ENCODE measurements at regions not wholly inside any gene's neighbourhood (a gene's known extent, or its start where the extent isn't known, plus 50 kb on each side); places are given as distances from the start of the nearest gene placed in this dataset.
"Not testable (repeated sequence)": the region's sequence is repeated elsewhere in the genome, so short reads cannot be mapped to it uniquely, and the experiment has no call there.

- no peak for DNase-seq
Observed at GRCh38 chr6:50353603-50354002, 303.9 kb upstream of the DEFB112 start.

- DNase-seq, result no peak
Observed at GRCh38 chr6:50358113-50358512, 308.4 kb upstream of the DEFB112 start.

- no peak for DNase-seq
Observed at GRCh38 chr6:50361641-50362331, 312.1 kb upstream of the DEFB112 start.

GRCh38 chr6:50362706-50363105 is 313.0 kb upstream of the DEFB112 start:
- no peak for DNase-seq

- no peak for DNase-seq
Observed at GRCh38 chr6:50369996-50370395, 320.3 kb upstream of the DEFB112 start.

GRCh38 chr6:50380406-50381098 is 330.8 kb upstream of the DEFB112 start:
- no peak for DNase-seq

DNA sequence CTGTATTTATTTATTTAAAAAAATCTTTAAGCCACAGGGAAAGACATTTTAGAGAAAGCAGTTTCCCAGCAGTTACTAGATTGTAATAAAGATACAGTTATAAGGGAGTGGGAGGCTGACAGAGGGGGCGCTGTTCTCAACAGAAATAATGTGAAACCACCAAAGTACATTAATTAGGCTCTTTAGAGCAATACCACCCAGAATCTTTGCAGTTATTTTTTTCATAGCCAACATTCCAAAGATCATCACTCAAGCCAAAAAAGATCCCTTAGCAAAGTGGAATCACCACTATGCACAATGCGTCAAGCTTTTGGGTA is 331.3 kb upstream of the DEFB112 start:
- no peak for DNase-seq

DNA sequence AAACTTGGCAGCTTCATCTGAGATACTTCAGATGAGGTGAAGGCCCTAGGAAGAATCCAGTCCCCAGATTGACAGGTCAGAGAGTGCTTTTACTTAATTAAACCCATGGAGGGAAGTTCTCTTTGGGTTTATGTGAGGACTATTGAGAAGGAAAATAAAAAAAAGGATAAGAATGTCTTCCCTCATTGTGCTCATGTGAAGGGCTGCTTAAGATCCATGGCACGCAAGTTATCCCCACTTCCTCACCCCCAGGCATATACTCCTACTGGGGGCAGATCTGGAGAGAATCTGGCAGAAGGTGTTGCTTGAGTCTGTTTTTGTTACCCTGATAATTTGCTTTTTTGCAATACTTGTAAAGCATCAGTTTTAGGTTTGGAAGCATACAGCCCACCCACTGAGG is 322.9 kb upstream of the TFAP2D start:
- no peak for DNase-seq

DNA sequence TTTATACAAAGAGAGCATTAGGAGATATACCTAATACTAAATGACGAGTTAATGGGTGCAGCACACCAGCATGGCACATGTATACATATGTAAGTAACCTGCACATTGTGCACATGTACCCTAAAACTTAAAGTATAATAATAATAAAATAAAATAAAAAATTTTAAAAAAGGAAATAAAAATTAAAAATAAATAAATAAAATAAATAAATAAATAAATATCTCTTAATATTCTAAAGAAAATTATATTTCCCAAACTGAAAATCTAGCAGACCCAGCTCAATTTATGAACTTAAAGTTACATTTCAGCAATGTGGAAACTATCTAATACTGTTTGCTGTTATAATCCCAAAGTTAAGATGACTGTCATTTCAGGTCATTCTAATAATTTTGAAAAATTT is 319.2 kb upstream of the TFAP2D start:
- not testable (repeated sequence) for DNase-seq

DNA sequence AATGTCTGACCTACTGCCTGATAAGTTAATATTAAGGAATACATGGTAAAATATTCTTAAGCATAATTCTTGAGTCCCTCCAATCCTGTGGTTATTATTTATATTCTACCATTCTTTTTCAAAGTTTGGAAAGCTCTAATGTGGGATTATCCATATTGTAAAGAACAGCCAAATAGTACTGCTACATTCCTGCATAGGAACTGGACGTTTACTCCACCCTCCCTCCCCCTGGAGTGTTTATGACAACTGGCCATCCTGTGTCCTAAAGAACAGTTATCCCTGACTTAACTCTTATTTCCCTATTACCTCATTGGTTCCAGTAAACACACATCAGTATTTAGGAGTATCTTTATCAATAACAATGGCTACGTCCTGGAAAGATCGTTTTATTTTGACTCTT is 308.7 kb upstream of the TFAP2D start:
- DNase-seq, result no peak

DNA sequence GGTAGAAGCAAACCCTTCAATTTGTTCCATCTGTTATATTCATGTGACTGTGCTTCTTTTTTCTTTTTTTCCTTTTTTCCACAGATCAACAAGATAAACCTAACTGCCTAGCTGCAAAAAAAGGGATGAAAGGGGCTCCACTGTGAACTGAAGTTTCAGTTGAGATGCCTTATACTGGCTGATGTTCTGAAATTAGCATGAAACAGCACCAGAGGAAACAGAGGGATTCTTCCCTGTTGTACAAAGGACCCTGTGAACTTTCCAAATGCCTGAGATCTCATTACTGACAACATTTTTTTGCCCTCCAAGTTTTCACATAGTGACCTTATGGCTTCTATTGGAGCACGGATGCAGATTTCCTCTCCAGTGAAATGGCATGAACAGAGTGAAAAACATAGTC is 302.7 kb upstream of the TFAP2D start:
- DNase-seq, result no peak

GRCh38 chr6:50421041-50421440 is 292.3 kb upstream of the TFAP2D start:
- DNase-seq, result not testable (repeated sequence)

- no peak for DNase-seq
Observed at GRCh38 chr6:50427267-50427666, 286.1 kb upstream of the TFAP2D start.

DNA sequence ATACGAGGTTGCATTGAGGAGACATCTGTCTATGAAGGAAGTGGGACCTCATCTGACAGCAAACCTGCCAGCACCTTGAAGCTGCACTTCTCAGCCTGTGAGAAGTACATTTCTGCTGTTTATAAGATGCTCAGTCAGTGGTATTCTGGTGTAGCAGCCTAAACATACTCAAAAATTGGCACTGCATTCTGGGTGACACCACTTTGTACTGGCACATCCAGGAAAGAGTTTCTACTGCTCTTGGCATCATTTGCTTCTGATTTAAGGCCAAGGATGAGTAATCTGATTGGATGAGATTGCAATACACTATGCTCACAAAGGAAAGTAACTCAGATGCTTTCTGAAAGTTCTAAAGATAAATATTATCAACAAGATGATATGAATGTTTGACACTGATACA is 275.4 kb upstream of the TFAP2D start:
- DNase-seq, result no peak

DNA sequence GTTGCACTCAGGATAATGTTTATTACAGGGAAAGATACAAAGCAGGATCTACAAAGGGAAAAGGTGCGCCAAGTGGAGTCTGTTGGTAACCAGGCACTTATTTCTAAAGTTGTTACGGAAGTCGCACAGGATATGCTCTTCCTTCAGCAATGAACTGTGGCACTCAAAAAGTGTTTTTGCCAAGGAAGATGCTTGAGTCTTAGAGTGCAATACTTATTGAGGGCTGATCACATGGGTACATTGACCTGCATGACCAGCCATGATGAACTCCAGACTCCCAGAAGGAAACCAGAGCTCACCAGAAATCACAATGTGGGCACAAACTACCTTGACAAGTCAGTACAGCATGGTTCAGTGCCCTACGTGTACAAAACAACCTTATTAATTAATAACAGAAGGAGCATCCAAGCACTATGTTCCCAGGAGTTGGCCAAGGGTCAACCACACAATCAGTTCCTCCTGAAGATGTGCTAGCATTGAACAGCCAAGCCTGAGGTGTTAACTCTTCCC is 270.7 kb upstream of the TFAP2D start:
- no peak for DNase-seq

DNA sequence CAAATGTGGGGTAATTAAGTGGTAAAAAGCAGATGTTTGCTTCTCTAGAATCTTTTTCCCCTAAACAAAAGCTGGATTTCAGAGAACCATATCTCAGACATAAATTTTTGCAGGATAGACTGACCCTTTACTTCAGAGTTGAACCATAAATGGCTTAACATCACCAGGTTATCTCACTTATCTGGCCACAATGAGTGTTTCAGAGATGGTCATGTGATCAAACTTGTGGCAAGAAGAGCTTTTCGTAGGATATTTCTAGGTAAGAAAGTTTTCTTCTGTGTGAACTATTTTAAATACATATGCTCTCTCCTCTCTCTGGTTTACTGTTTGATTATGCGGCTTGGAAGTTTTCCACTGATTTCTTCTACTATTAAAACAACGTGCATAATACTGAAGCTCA is 270.2 kb upstream of the TFAP2D start:
- DNase-seq, result no peak

GRCh38 chr6:50449128-50449527 is 264.2 kb upstream of the TFAP2D start:
- no peak for DNase-seq

- DNase-seq, result no peak
Observed at GRCh38 chr6:50451826-50452400, 261.4 kb upstream of the TFAP2D start.

DNA sequence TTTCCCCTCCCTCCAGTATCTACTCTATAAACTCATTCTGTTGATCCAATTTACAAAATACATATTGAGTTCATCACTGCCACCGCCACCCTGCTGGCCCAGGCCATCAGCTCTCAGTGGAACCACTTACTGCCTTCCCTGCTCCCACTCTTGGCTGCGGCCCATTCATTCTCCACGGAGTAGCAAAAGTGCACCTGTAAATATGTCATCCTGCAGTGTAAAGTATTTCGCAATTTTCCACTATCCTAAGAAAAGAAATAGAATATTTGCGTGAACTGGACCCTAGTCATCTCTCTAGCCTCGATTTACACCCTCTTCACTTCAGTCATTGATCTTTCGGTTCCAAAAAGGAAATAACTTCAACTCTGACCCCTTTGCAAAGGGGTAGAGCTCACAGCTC is 258.3 kb upstream of the TFAP2D start:
- DNase-seq, result no peak

GRCh38 chr6:50457351-50457750 is 256.0 kb upstream of the TFAP2D start:
- DNase-seq, result no peak

DNA sequence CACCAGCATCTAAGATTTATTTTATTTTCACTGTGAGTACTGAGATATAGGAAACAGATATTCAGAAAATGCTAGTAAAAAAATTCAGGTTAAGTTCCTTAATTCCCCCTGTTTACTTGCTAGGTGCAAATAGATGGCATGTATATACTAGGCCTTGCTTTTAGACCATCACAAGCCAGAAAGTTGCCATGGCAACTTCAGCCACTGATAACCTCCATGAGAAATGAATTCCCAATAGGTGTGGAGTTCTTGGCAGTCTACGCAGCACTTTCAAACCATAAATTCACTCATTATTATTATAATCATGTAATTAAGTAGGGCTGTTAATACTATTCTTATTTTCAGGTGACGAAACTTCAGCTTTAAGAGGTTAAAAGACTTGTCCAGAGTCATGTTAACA is 251.6 kb upstream of the TFAP2D start:
- DNase-seq, result no peak

DNA sequence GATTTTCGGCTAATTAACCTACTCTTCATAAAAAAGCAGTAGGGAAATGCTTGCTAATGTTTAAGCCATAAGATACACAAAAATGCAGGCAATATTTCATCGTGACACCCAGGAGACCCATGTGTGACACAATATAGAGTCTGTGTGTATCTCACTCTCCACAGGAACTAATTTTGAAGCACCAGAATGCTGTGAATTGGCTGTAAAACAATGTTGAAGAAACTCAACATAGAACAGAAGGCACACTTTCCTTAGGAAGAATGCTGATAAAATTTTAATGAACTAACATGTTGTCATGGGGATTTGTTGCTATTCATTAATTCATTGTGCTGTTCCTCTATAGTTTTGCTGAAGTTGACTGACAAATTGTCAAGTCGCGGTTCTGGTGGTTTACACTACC is 249.4 kb upstream of the TFAP2D start:
- no peak for DNase-seq

- no peak for DNase-seq
Observed at GRCh38 chr6:50467931-50468330, 245.4 kb upstream of the TFAP2D start.

DNA sequence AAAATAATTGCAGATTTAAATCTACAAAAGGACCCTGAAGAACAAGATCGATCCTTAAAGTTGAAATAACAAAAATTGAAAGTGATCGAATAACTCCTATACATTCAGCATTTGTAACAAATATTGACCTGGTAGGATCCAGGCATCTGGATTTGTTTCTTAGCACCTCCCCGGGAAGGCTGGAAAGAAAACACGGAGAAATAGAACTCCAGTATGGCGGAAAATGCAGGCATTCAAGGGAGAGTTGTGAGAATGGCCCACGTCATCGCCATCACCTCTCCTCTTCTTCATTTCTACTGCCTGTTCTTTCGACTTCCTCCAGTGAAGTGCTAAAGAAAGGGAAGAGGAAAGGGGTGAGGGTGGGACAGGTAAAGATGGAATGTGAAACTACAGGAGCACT is 242.3 kb upstream of the TFAP2D start:
- no peak for DNase-seq

- DNase-seq, result no peak
Observed at GRCh38 chr6:50510361-50510760, 203.0 kb upstream of the TFAP2D start.

Data from suppressor macrophage treated with lipopolysaccharide for 4 hours (primary cell).